Endothelial cell of umbilical vein (primary cell): ENCODE measurements at regions not wholly inside any gene's neighbourhood (a gene's known extent, or its start where the extent isn't known, plus 50 kb on each side); places are given as distances from the start of the nearest gene placed in this dataset.

Experiments
- BruUV-seq: library from RNA; stranded (reverse); fragments of 400-500 nt; replicated peaks from 2 replicates; lab custom pipeline; 2021; lab: Mats Ljungman, UMichigan
- CTCF ChIA-PET: fragments of 300-600, 350-600 bp; sonication (Branson Sonifier 250); formaldehyde crosslinking; loops from one replicate; lab custom pipeline; 2021; ENCODE audit warnings: antibody characterized with exemption, inconsistent platforms; lab: Charles Lee
- POLR2A ChIA-PET: fragments of 300-600, 350-600 bp; sonication (Branson Sonifier 250); formaldehyde crosslinking; loops from one replicate; lab custom pipeline; 2021; ENCODE audit warnings: antibody characterized with exemption, inconsistent platforms; lab: Charles Lee
- DNase-seq: peaks from one replicate; pipeline ENCODE4 v3.0.0-alpha.2; 2011; ENCODE audit warnings: low read depth, low spot score
- FAIRE-seq: peaks from 2 replicates; lab custom pipeline; 2011; peaks lifted over from hg19 to GRCh38; lab: Jason Lieb, UNC
- H2AFZ ChIP-seq: 2 replicates; pipeline ENCODE4 v1.6.0; 2012; ENCODE audit warnings: low read depth, low read length, control low read depth, inconsistent platforms
- H3K27ac ChIP-seq: 2 replicates; pipeline ENCODE4 v1.5.1; 2011; ENCODE audit warnings: low read depth, mild to moderate bottlenecking, control low read depth, low read length, moderate library complexity; ENCODE audit not compliant: insufficient read depth
- H3K27me3 ChIP-seq, 2 experiments: 2 replicates each; pipeline versions ENCODE4 v1.6.0 to v1.6.1; 2011; ENCODE audit warnings: low read length in 2 of 2, mixed read lengths in 1 of 2; ENCODE audit not compliant: control insufficient read depth in 2 of 2, insufficient read depth in 2 of 2
- H3K36me3 ChIP-seq, 2 experiments: 2 replicates in 1 of 2; 3 replicates in 1 of 2; pipeline ENCODE4 v1.5.1; 2011; ENCODE audit warnings: low read length in 2 of 2, mild to moderate bottlenecking in 1 of 2, moderate library complexity in 1 of 2; ENCODE audit not compliant: control insufficient read depth in 2 of 2, insufficient read depth in 2 of 2; ENCODE audit errors: extremely low read depth in 1 of 2
- H3K4me1 ChIP-seq: 3 replicates; pipeline ENCODE4 v1.5.1; 2011; ENCODE audit warnings: mild to moderate bottlenecking, low read length; ENCODE audit not compliant: control insufficient read depth, insufficient read depth; ENCODE audit errors: extremely low read depth
- H3K4me2 ChIP-seq: 2 replicates; pipeline ENCODE4 v1.6.1; 2011; ENCODE audit warnings: low read length, control low read depth, mixed read lengths; ENCODE audit not compliant: insufficient read depth
- H3K4me3 ChIP-seq, 3 experiments: fragments of 200-600 bp in 1 of 3; sonication (generic), shearing (Covaris generic) in 1 of 3; replicated peaks in 1 of 3; 2 replicates each; pipeline ENCODE4 v1.5.1; 2011 to 2016; ENCODE audit warnings: control low read depth in 3 of 3, low read length in 3 of 3, mild to moderate bottlenecking in 2 of 3, inconsistent platforms in 1 of 3, low read depth in 1 of 3, moderate library complexity in 1 of 3; ENCODE audit not compliant: insufficient read depth in 1 of 3
- H3K79me2 ChIP-seq: 2 replicates; pipeline ENCODE4 v1.6.0; 2012; ENCODE audit warnings: low read length, inconsistent platforms; ENCODE audit not compliant: control insufficient read depth, insufficient read depth
- H3K9ac ChIP-seq: replicated peaks from 2 replicates; pipeline ENCODE3; 2011; ENCODE audit warnings: low read length, control low read depth; ENCODE audit not compliant: insufficient read depth; ENCODE audit errors: extremely low read depth
- H3K9me1 ChIP-seq: replicated peaks from 3 replicates; pipeline ENCODE4 v1.6.0; 2011; ENCODE audit warnings: mild to moderate bottlenecking, low read length; ENCODE audit not compliant: control insufficient read depth, insufficient read depth; ENCODE audit errors: extremely low read depth
- H3K9me3 ChIP-seq: replicated peaks from 2 replicates; pipeline ENCODE4 v1.5.1; 2012; ENCODE audit warnings: low read length, inconsistent platforms; ENCODE audit not compliant: control insufficient read depth, insufficient read depth
- H4K20me1 ChIP-seq: replicated peaks from 2 replicates; pipeline ENCODE3; 2011; ENCODE audit warnings: mild to moderate bottlenecking, low read length; ENCODE audit not compliant: control insufficient read depth, insufficient read depth; ENCODE audit errors: extremely low read depth
- CTCF ChIP-seq, 2 donors: IDR thresholded peaks; 1 replicate in 1 of 2; 2 replicates in 1 of 2; pipeline ENCODE4 v1.5.1; 2011; ENCODE audit warnings: low read length in 2 of 2, mild to moderate bottlenecking in 2 of 2, moderate library complexity in 2 of 2, control low read depth in 1 of 2, inconsistent platforms in 1 of 2, low read depth in 1 of 2; ENCODE audit not compliant: insufficient read depth in 1 of 2; ENCODE audit errors: extremely low read depth in 1 of 2
- EZH2 ChIP-seq: IDR thresholded peaks from 2 replicates; pipeline ENCODE4 v1.6.1; 2012; ENCODE audit warnings: borderline replicate concordance, low read depth, mild to moderate bottlenecking, moderate library complexity, low read length, inconsistent platforms; ENCODE audit not compliant: severe bottlenecking
- FOS ChIP-seq: IDR thresholded peaks from 2 replicates; pipeline ENCODE4 v1.6.1; 2011; ENCODE audit warnings: mild to moderate bottlenecking, low read length, moderate library complexity, borderline replicate concordance; ENCODE audit not compliant: insufficient read depth
- GATA2 ChIP-seq: IDR thresholded peaks from 2 replicates; pipeline ENCODE4 v1.7.0; 2011; ENCODE audit warnings: low read depth, mild to moderate bottlenecking, moderate library complexity, mixed read lengths, low read length; ENCODE audit not compliant: insufficient read length, insufficient read depth
- JUN ChIP-seq: IDR thresholded peaks from 2 replicates; pipeline ENCODE4 v1.6.1; 2011; ENCODE audit warnings: borderline replicate concordance, low read depth; ENCODE audit not compliant: insufficient read length, insufficient read depth
- MAX ChIP-seq: IDR thresholded peaks from 2 replicates; pipeline ENCODE4 v1.6.1; 2011; ENCODE audit not compliant: insufficient read depth, insufficient read length
- MYC ChIP-seq: IDR thresholded peaks from one replicate; pipeline ENCODE4 v1.6.1; 2011; ENCODE audit warnings: mild to moderate bottlenecking, low read depth, low read length
- POLR2A ChIP-seq: IDR thresholded peaks from 2 replicates; pipeline ENCODE4 v1.6.1; 2012; ENCODE audit warnings: low read depth, mild to moderate bottlenecking, control low read depth, low read length
- POLR2AphosphoS5 ChIP-seq: IDR thresholded peaks from 2 replicates; pipeline ENCODE4 v1.6.1; 2012; ENCODE audit warnings: low read depth, mild to moderate bottlenecking, control low read depth, low read length, moderate library complexity; ENCODE audit not compliant: insufficient read depth
- dilution Hi-C: fragments of 300-500 bp; cut with MboI; formaldehyde crosslinking; loops from one replicate; pipeline ENCODE4 v1.15.0; 2019; ENCODE audit warnings: low sequenced_read_pairs; ENCODE audit not compliant: extremely low pct_ligation_motif_present
- intact Hi-C: fragments of 100-400 bp; cut with micrococcal nuclease; formaldehyde crosslinking; loops from one replicate; pipeline ENCODE4 v1.10.0; 2022

- FAIRE-seq = peak; percentile 75
- intact Hi-C loops = no loop called here
- dilution Hi-C loops = no loop called here
Measured at GRCh38 chr7:67484244-67484751, 487.7 kb downstream of the TYW1 start.

GRCh38 chr7:67486401-67486800 lies 489.8 kb downstream of the TYW1 start:
- H3K4me3 ChIP-seq = no peak overlapping the region
- H2AFZ ChIP-seq = no peak overlapping the region
- TF ChIP-seq JUN (no peak), MYC (no peak), POLR2A (no peak), EZH2 (no peak), MAX (no peak), POLR2AphosphoS5 (no peak), FOS (no peak), GATA2 (no peak), CTCF (IDR thresholded peaks at IDR 0.05; ENCODE audit: extremely low read depth in 1 of 2, insufficient read depth in 1 of 2, low read depth in 1 of 2, low read length in 2 of 2) (no peak)
- H3K4me2 ChIP-seq = no peak overlapping the region
- no TSS peak for BruUV-seq
- ChIA-PET POLR2A (no interaction called here), CTCF (no interaction called here)
- no peaks in the 10 kb centered on the region for H3K79me2 ChIP-seq
- H3K9me3 ChIP-seq = no peaks in the 10 kb centered on the region
- dilution Hi-C loops (no loop called here), intact Hi-C loops (no loop called here)
- no peaks in the 10 kb centered on the region for H3K9me1 ChIP-seq
- no peaks in the 10 kb centered on the region for H4K20me1 ChIP-seq
- no peak overlapping the region for H3K27ac ChIP-seq
- H3K9ac ChIP-seq = no peak overlapping the region
- DNase-seq = no peak
- H3K36me3 ChIP-seq = no peaks in the 10 kb centered on the region
- H3K27me3 ChIP-seq = no peaks in the 10 kb centered on the region
- no peaks in the 10 kb centered on the region for H3K4me1 ChIP-seq
- FAIRE-seq = no peak

More at GRCh38 chr7:67484244-67484751, 487.7 kb downstream of the TYW1 start:
- no peak overlapping the region for H3K4me3 ChIP-seq
- no peaks in the 10 kb centered on the region for H3K9me1 ChIP-seq
- H3K36me3 ChIP-seq = no peaks in the 10 kb centered on the region
- no peak overlapping the region for H3K4me2 ChIP-seq
- no peaks in the 10 kb centered on the region for H4K20me1 ChIP-seq
- POLR2A ChIA-PET = no interaction called here
- H3K27me3 ChIP-seq = no peaks in the 10 kb centered on the region
- H3K9me3 ChIP-seq = no peaks in the 10 kb centered on the region
- H3K79me2 ChIP-seq = no peaks in the 10 kb centered on the region
- no peak for TF ChIP-seq POLR2A
- TF ChIP-seq CTCF (IDR thresholded peaks at IDR 0.05; ENCODE audit: extremely low read depth in 1 of 2, insufficient read depth in 1 of 2, low read depth in 1 of 2, low read length in 2 of 2) = peak; percentile 45 to 46
- CTCF ChIA-PET = interaction anchor here (1.0 kb wide), 1 partner anchor 16 kb away, joined by 4 read pairs; no protein-coding TSS in a partner anchor
- H3K9ac ChIP-seq = no peak overlapping the region
- H3K4me1 ChIP-seq = no peaks in the 10 kb centered on the region
- BruUV-seq = no TSS peak
- DNase-seq = peak; percentile 10
- no peak overlapping the region for H3K27ac ChIP-seq
- no peak overlapping the region for H2AFZ ChIP-seq
